ENCODE measurements at regions not wholly inside any gene's neighbourhood (a gene's known extent, or its start where the extent isn't known, plus 50 kb on each side); places are given as distances from the start of the nearest gene placed in this dataset.

- no peak for DNase-seq
Observed at GRCh38 chr3:74564560-74564959, 49.9 kb downstream of the CNTN3 start.

GRCh38 chr3:74562558-74563269, 51.7 kb downstream of the CNTN3 start:
- DNase-seq: no peak

GRCh38 chr3:74561881-74562280, 52.6 kb downstream of the CNTN3 start:
- DNase-seq: no peak

- DNase-seq: no peak
Observed at GRCh38 chr3:74559261-74559660, 55.2 kb downstream of the CNTN3 start.

GRCh38 chr3:74550686-74551085, 63.8 kb downstream of the CNTN3 start:
- no peak for DNase-seq

- DNase-seq: no peak
Observed at GRCh38 chr3:74546426-74546825, 68.0 kb downstream of the CNTN3 start.

GRCh38 chr3:74542441-74542840, 72.0 kb downstream of the CNTN3 start:
- no peak for DNase-seq

GRCh38 chr3:74539876-74540275, 74.6 kb downstream of the CNTN3 start:
- no peak for DNase-seq

- no peak for DNase-seq
Observed at GRCh38 chr3:74538669-74539068, 75.8 kb downstream of the CNTN3 start.

GRCh38 chr3:74537857-74538256, 76.6 kb downstream of the CNTN3 start:
- DNase-seq: no peak

- no peak for DNase-seq
Observed at GRCh38 chr3:74537164-74537563, 77.3 kb downstream of the CNTN3 start.

- DNase-seq: no peak
Observed at GRCh38 chr3:74535281-74535680, 79.2 kb downstream of the CNTN3 start.

- DNase-seq: no peak
Observed at GRCh38 chr3:74534611-74535010, 79.8 kb downstream of the CNTN3 start.

- no peak for DNase-seq
Observed at GRCh38 chr3:74532446-74532845, 82.0 kb downstream of the CNTN3 start.

GRCh38 chr3:74531491-74531890, 83.0 kb downstream of the CNTN3 start:
- DNase-seq: no peak

- no peak for DNase-seq
Observed at GRCh38 chr3:74529145-74529544, 85.3 kb downstream of the CNTN3 start.

GRCh38 chr3:74527566-74527965, 86.9 kb downstream of the CNTN3 start:
- DNase-seq: no peak

GRCh38 chr3:74523811-74524210, 90.6 kb downstream of the CNTN3 start:
- no peak for DNase-seq

- no peak for DNase-seq
Observed at GRCh38 chr3:74520895-74521294, 93.6 kb downstream of the CNTN3 start.

- no peak for DNase-seq
Observed at GRCh38 chr3:74518610-74519009, 95.8 kb downstream of the CNTN3 start.

- DNase-seq: no peak
Observed at GRCh38 chr3:74516019-74516418, 98.4 kb downstream of the CNTN3 start.

- DNase-seq: no peak
Observed at GRCh38 chr3:74515451-74515850, 99.0 kb downstream of the CNTN3 start.

- DNase-seq: no peak
Observed at GRCh38 chr3:74511078-74511477, 103.4 kb downstream of the CNTN3 start.

GRCh38 chr3:74510261-74510818, 104.1 kb downstream of the CNTN3 start:
- DNase-seq: no peak

GRCh38 chr3:74507691-74508090, 106.8 kb downstream of the CNTN3 start:
- DNase-seq: no peak
